ENCODE measurements at regions not wholly inside any gene's neighbourhood (a gene's known extent, or its start where the extent isn't known, plus 50 kb on each side); places are given as distances from the start of the nearest gene placed in this dataset.

- 0 out of 2 replicates have a peak, but pooled peaks have one; percentile 40 for TF ChIP-seq HNF1B (CRISPR knock-in tag; IDR thresholded peaks at IDR 0.05)
- TF ChIP-seq MIER2 (CRISPR knock-in tag; IDR thresholded peaks at IDR 0.05): no peak
- no peak for TF ChIP-seq ZNF264 (CRISPR knock-in tag; IDR thresholded peaks at IDR 0.05)
- no peak for TF ChIP-seq CC2D1A (CRISPR knock-in tag; IDR thresholded peaks at IDR 0.05)
- no peak for TF ChIP-seq GZF1 (CRISPR knock-in tag; IDR thresholded peaks at IDR 0.05)
- no peak for TF ChIP-seq ZSCAN20 (CRISPR knock-in tag; IDR thresholded peaks at IDR 0.05; ENCODE audit: borderline replicate concordance)
- TF ChIP-seq ZNF282 (IDR thresholded peaks at IDR 0.05; ENCODE audit: partially characterized antibody): no peak
- TF ChIP-seq, protein P1, sequence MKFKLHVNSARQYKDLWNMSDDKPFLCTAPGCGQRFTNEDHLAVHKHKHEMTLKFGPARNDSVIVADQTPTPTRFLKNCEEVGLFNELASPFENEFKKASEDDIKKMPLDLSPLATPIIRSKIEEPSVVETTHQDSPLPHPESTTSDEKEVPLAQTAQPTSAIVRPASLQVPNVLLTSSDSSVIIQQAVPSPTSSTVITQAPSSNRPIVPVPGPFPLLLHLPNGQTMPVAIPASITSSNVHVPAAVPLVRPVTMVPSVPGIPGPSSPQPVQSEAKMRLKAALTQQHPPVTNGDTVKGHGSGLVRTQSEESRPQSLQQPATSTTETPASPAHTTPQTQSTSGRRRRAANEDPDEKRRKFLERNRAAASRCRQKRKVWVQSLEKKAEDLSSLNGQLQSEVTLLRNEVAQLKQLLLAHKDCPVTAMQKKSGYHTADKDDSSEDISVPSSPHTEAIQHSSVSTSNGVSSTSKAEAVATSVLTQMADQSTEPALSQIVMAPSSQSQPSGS (CRISPR knock-in tag; IDR thresholded peaks at IDR 0.05): no peak
- no peak for TF ChIP-seq ZNF841 (CRISPR knock-in tag; IDR thresholded peaks at IDR 0.05; ENCODE audit: borderline replicate concordance)
- no peak for TF ChIP-seq RFX5 (IDR thresholded peaks at IDR 0.05; ENCODE audit: low read depth, low read length)
- TF ChIP-seq SMAD1 (CRISPR knock-in tag; IDR thresholded peaks at IDR 0.05; ENCODE audit: borderline replicate concordance, low read depth): no peak
- TF ChIP-seq ZSCAN29 (CRISPR knock-in tag; conservative IDR thresholded peaks at IDR 0.05): no peak
- TF ChIP-seq NCOA1 (CRISPR knock-in tag; IDR thresholded peaks at IDR 0.05): no peak
- TF ChIP-seq ZNF558 (CRISPR knock-in tag; IDR thresholded peaks at IDR 0.05; ENCODE audit: borderline replicate concordance): no peak
- no peak for TF ChIP-seq GTF3A (CRISPR knock-in tag; conservative IDR thresholded peaks at IDR 0.05)
- no peak for TF ChIP-seq KDM3A (CRISPR knock-in tag; IDR thresholded peaks at IDR 0.05; ENCODE audit: low read depth)
- no peak for TF ChIP-seq STAT6 (CRISPR knock-in tag; IDR thresholded peaks at IDR 0.05; ENCODE audit: borderline replicate concordance)
- TF ChIP-seq ZNF460 (CRISPR knock-in tag; IDR thresholded peaks at IDR 0.05; ENCODE audit: borderline replicate concordance): 0 out of 2 replicates have a peak, but pooled peaks have one; percentile 4
- TF ChIP-seq YEATS2 (CRISPR knock-in tag; IDR thresholded peaks at IDR 0.05; ENCODE audit: borderline replicate concordance): no peak
- TF ChIP-seq NKX3-1 (CRISPR knock-in tag; IDR thresholded peaks at IDR 0.05): no peak
- TF ChIP-seq TARDBP (CRISPR knock-in tag; IDR thresholded peaks at IDR 0.05): no peak
- TF ChIP-seq MAFF (IDR thresholded peaks at IDR 0.05; ENCODE audit: low read depth, low read length): no peak
- TF ChIP-seq ZNF792 (CRISPR knock-in tag; IDR thresholded peaks at IDR 0.05): 0 out of 2 replicates have a peak, but pooled peaks have one; percentile 1
- TF ChIP-seq DNMT1 (CRISPR knock-in tag; IDR thresholded peaks at IDR 0.05): no peak
- TF ChIP-seq ZNF256 (CRISPR knock-in tag; conservative IDR thresholded peaks at IDR 0.05): no peak
- TF ChIP-seq KAT7 (CRISPR knock-in tag; IDR thresholded peaks at IDR 0.05; ENCODE audit: borderline replicate concordance): no peak
- TF ChIP-seq TCF7L2 (IDR thresholded peaks at IDR 0.05; ENCODE audit: low read depth, low read length): no peak
- TF ChIP-seq SPEN (CRISPR knock-in tag; IDR thresholded peaks at IDR 0.05; ENCODE audit: low read depth): peak; percentile 38; the same call in 1 of the 2 replicates
- no peak for TF ChIP-seq ZNF766 (CRISPR knock-in tag; IDR thresholded peaks at IDR 0.05; ENCODE audit: borderline replicate concordance)
- TF ChIP-seq CEBPB (IDR thresholded peaks at IDR 0.05; ENCODE audit: borderline replicate concordance, low read depth, low read length): peak; percentile 96
These were observed 105.2 kb downstream of the OR2B2 start (continued) for GRCh38 chr6:27806981-27807440.

All from HepG2 (cell line).